ENCODE measurements at regions not wholly inside any gene's neighbourhood (a gene's known extent, or its start where the extent isn't known, plus 50 kb on each side); places are given as distances from the start of the nearest gene placed in this dataset.

- no peak for TF ChIP-seq CTCF (conservative IDR thresholded peaks at IDR 0.05; ENCODE audit: low read depth)
- CTCF ChIA-PET = no interaction called here
- DNase-seq (ENCODE audit: low spot score) = no peak
- H3K27ac ChIP-seq = no peak overlapping the region
- POLR2A ChIA-PET (ENCODE audit: low non-redundant PET) = no interaction called here
Measured at GRCh38 chr18:25650201-25650941, 298.4 kb upstream of the ZNF521 start.

- CTCF ChIA-PET = interaction anchor here (0.5 kb wide), 1 partner anchor 604 kb away, joined by 3 read pairs; no protein-coding TSS in a partner anchor
- POLR2A ChIA-PET (ENCODE audit: low non-redundant PET) = no interaction called here
Measured at GRCh38 chr18:25648716-25649260, 296.8 kb upstream of the ZNF521 start.

GRCh38 chr18:25647404-25647803 lies 295.4 kb upstream of the ZNF521 start:
- CTCF ChIA-PET = no interaction called here
- DNase-seq (ENCODE audit: low spot score) = no peak

More at GRCh38 chr18:25648716-25649260, 296.8 kb upstream of the ZNF521 start:
- no peak overlapping the region for H3K27ac ChIP-seq
- TF ChIP-seq CTCF (conservative IDR thresholded peaks at IDR 0.05; ENCODE audit: low read depth) = no peak
- no peak for DNase-seq (ENCODE audit: low spot score)

GRCh38 chr18:25646971-25647370 lies 295.0 kb upstream of the ZNF521 start:
- ChIA-PET CTCF (no interaction called here), POLR2A (ENCODE audit: low non-redundant PET) (no interaction called here)
- no peak for TF ChIP-seq CTCF (conservative IDR thresholded peaks at IDR 0.05; ENCODE audit: low read depth)
- no peak overlapping the region for H3K27ac ChIP-seq
- DNase-seq (ENCODE audit: low spot score) = no peak

More at GRCh38 chr18:25647404-25647803, 295.4 kb upstream of the ZNF521 start:
- no peak for TF ChIP-seq CTCF (conservative IDR thresholded peaks at IDR 0.05; ENCODE audit: low read depth)
- POLR2A ChIA-PET (ENCODE audit: low non-redundant PET) = no interaction called here
- H3K27ac ChIP-seq = no peak overlapping the region

GRCh38 chr18:25639596-25639995 lies 287.6 kb upstream of the ZNF521 start:
- POLR2A ChIA-PET (ENCODE audit: low non-redundant PET) = no interaction called here
- TF ChIP-seq CTCF (conservative IDR thresholded peaks at IDR 0.05; ENCODE audit: low read depth) = no peak
- no peak overlapping the region for H3K27ac ChIP-seq
- DNase-seq (ENCODE audit: low spot score) = no peak
- CTCF ChIA-PET = no interaction called here

GRCh38 chr18:25633563-25633962 lies 281.6 kb upstream of the ZNF521 start:
- POLR2A ChIA-PET (ENCODE audit: low non-redundant PET) = no interaction called here
- no peak for TF ChIP-seq CTCF (conservative IDR thresholded peaks at IDR 0.05; ENCODE audit: low read depth)
- CTCF ChIA-PET = no interaction called here
- H3K27ac ChIP-seq = no peak overlapping the region
- DNase-seq (ENCODE audit: low spot score) = no peak

Data from RWPE1 (cell line).